Common myeloid progenitor, CD34-positive (primary cell): ENCODE measurements at regions not wholly inside any gene's neighbourhood (a gene's known extent, or its start where the extent isn't known, plus 50 kb on each side); places are given as distances from the start of the nearest gene placed in this dataset.

Experiments used
- CTCF ChIA-PET: fragments of 350-600 bp; sonication (Branson Sonifier 250); formaldehyde crosslinking; loops from one replicate; lab custom pipeline; 2021; ENCODE audit warnings: antibody characterized with exemption; lab: Charles Lee
- POLR2A ChIA-PET: fragments of 350-600 bp; sonication (Branson Sonifier 250); formaldehyde crosslinking; loops from one replicate; lab custom pipeline; 2021; ENCODE audit warnings: antibody characterized with exemption; lab: Charles Lee
- DNase-seq, 3 donors: peaks; one replicate each; pipeline versions ENCODE4 v3.0.0 to v3.0.0-alpha.2; 2013
- H3K27ac ChIP-seq, 2 experiments: 1 replicate in 1 of 2; 2 replicates in 1 of 2; pipeline ENCODE4 v1.7.0; 2013; ENCODE audit warnings: inconsistent platforms in 2 of 2, low read length in 2 of 2, mild to moderate bottlenecking in 2 of 2, low read depth in 1 of 2, moderate library complexity in 1 of 2; ENCODE audit not compliant: severe bottlenecking in 2 of 2, insufficient read depth in 1 of 2, poor library complexity in 1 of 2
- H3K27me3 ChIP-seq, 5 experiments: replicated peaks in 2 of 5; 1 replicate in 3 of 5; 2 replicates in 2 of 5; pipeline versions ENCODE4 v1.6.1 to v1.7.0; 2013; ENCODE audit warnings: low read length in 4 of 5, mild to moderate bottlenecking in 2 of 5, moderate library complexity in 2 of 5, inconsistent platforms in 1 of 5; ENCODE audit not compliant: insufficient read depth in 5 of 5, control insufficient read depth in 4 of 5
- H3K36me3 ChIP-seq, 4 experiments: 1 replicate in 2 of 4; 2 replicates in 2 of 4; pipeline versions ENCODE4 v1.6.1 to v1.7.0; 2013; ENCODE audit warnings: low read length in 3 of 4, control low read depth in 1 of 4, mild to moderate bottlenecking in 1 of 4; ENCODE audit not compliant: control insufficient read depth in 4 of 4, insufficient read depth in 4 of 4
- H3K4me1 ChIP-seq, 4 experiments: 1 replicate in 3 of 4; 2 replicates in 1 of 4; pipeline versions ENCODE4 v1.6.1 to v1.7.1; 2013; ENCODE audit warnings: low read length in 3 of 4, mild to moderate bottlenecking in 3 of 4, control low read depth in 1 of 4, inconsistent platforms in 1 of 4, moderate library complexity in 1 of 4; ENCODE audit not compliant: control insufficient read depth in 4 of 4, insufficient read depth in 4 of 4; ENCODE audit errors: control extremely low read depth in 1 of 4
- H3K4me3 ChIP-seq, 7 experiments: 1 replicate in 4 of 7; 2 replicates in 3 of 7; pipeline versions ENCODE4 v1.5.1 to v1.7.0; 2013; ENCODE audit warnings: mild to moderate bottlenecking in 7 of 7, low read length in 6 of 7, moderate library complexity in 6 of 7, inconsistent platforms in 2 of 7, low read depth in 2 of 7, control low read depth in 1 of 7; ENCODE audit not compliant: insufficient read depth in 4 of 7, control insufficient read depth in 1 of 7; ENCODE audit errors: extremely low read depth in 1 of 7
- H3K9me3 ChIP-seq, 5 experiments: 1 replicate in 4 of 5; 2 replicates in 1 of 5; pipeline versions ENCODE4 v1.6.1 to v1.7.1; 2013; ENCODE audit warnings: low read length in 4 of 5, mild to moderate bottlenecking in 2 of 5, inconsistent platforms in 1 of 5, low read depth in 1 of 5, moderate library complexity in 1 of 5; ENCODE audit not compliant: control insufficient read depth in 4 of 5, insufficient read depth in 2 of 5; ENCODE audit errors: control extremely low read depth in 1 of 5
- WGBS: methylation state at CpG from one replicate; pipeline ENCODE4 v1.1.5; 2013; ENCODE audit not compliant: insufficient coverage; 5-methylcytosine and 5-hydroxymethylcytosine counted together

GRCh38 chr4:44914223-44914622 lies 187.9 kb upstream of the GNPDA2 start:
- ChIA-PET POLR2A (no interaction called here), CTCF (interaction anchor here (1.2 kb wide), 1 partner anchor 12 kb away, joined by 4 read pairs; no protein-coding TSS in a partner anchor)
- Histone ChIP-seq H3K4me3 (no peak overlapping the region), H3K27me3 (no peaks in the 10 kb centered on the region), H3K27ac (no peak overlapping the region), H3K4me1 (peaks cover 0 to 5% (median 2%) of the 10 kb centered on the region in 4 experiments), H3K9me3 (no peaks in the 10 kb centered on the region), H3K36me3 (no peaks in the 10 kb centered on the region)
- peak in 1 of 3 donors; percentile 2 for DNase-seq
- no CpG with 5 or more reads among the region's 1 CpG for WGBS

GRCh38 chr4:44912980-44913379 lies 186.6 kb upstream of the GNPDA2 start:
- ChIA-PET POLR2A (no interaction called here), CTCF (no interaction called here)
- H3K36me3 ChIP-seq, result no peaks in the 10 kb centered on the region
- H3K9me3 ChIP-seq, result no peaks in the 10 kb centered on the region
- no peak for DNase-seq
- WGBS, result 100% methylated on average over 1 of the region's 3 CpGs
- H3K4me1 ChIP-seq, result peaks cover 0 to 5% (median 2%) of the 10 kb centered on the region in 4 experiments
- no peak overlapping the region for H3K27ac ChIP-seq
- no peaks in the 10 kb centered on the region for H3K27me3 ChIP-seq
- H3K4me3 ChIP-seq, result no peak overlapping the region

- POLR2A ChIA-PET, result no interaction called here
- no peaks in the 10 kb centered on the region for H3K27me3 ChIP-seq
- no peaks in the 10 kb centered on the region for H3K4me1 ChIP-seq
- H3K9me3 ChIP-seq, result no peaks in the 10 kb centered on the region
- no peaks in the 10 kb centered on the region for H3K36me3 ChIP-seq
- CTCF ChIA-PET, result no interaction called here
- no peak overlapping the region for H3K4me3 ChIP-seq
- no CpG with 5 or more reads among the region's 1 CpG for WGBS
- no peak for DNase-seq
- H3K27ac ChIP-seq, result no peak overlapping the region
Measured at GRCh38 chr4:44908565-44908964, 182.2 kb upstream of the GNPDA2 start.

- CTCF ChIA-PET, result no interaction called here
- no peaks in the 10 kb centered on the region for H3K4me1 ChIP-seq
- no peak for DNase-seq
- POLR2A ChIA-PET, result no interaction called here
- no peaks in the 10 kb centered on the region for H3K27me3 ChIP-seq
- H3K36me3 ChIP-seq, result no peaks in the 10 kb centered on the region
- H3K9me3 ChIP-seq, result no peaks in the 10 kb centered on the region
- H3K4me3 ChIP-seq, result no peak overlapping the region
- no peak overlapping the region for H3K27ac ChIP-seq
Measured at GRCh38 chr4:44872246-44872645, 145.9 kb upstream of the GNPDA2 start.

- H3K9me3 ChIP-seq, result no peaks in the 10 kb centered on the region
- no peaks in the 10 kb centered on the region for H3K4me1 ChIP-seq
- no peak for DNase-seq
- H3K27me3 ChIP-seq, result no peaks in the 10 kb centered on the region
- WGBS, result 94% methylated on average over 3 of the region's 4 CpGs
- ChIA-PET CTCF (no interaction called here), POLR2A (no interaction called here)
- no peaks in the 10 kb centered on the region for H3K36me3 ChIP-seq
- no peak overlapping the region for H3K4me3 ChIP-seq
- no peak overlapping the region for H3K27ac ChIP-seq
Measured at GRCh38 chr4:44871133-44871532, 144.8 kb upstream of the GNPDA2 start.

- Histone ChIP-seq H3K36me3 (no peaks in the 10 kb centered on the region), H3K27ac (no peak overlapping the region), H3K4me3 (no peak overlapping the region), H3K4me1 (no peaks in the 10 kb centered on the region), H3K27me3 (no peaks in the 10 kb centered on the region), H3K9me3 (no peaks in the 10 kb centered on the region)
- DNase-seq, result no peak
- WGBS, result 94% methylated on average over 2 of the region's 2 CpGs
- ChIA-PET CTCF (no interaction called here), POLR2A (no interaction called here)
Measured at GRCh38 chr4:44869985-44870384, 143.6 kb upstream of the GNPDA2 start.

- CTCF ChIA-PET, result no interaction called here
Measured at GRCh38 chr4:44869222-44869882, 143.0 kb upstream of the GNPDA2 start.

More at GRCh38 chr4:44869222-44869882, 143.0 kb upstream of the GNPDA2 start:
- H3K4me3 ChIP-seq, result no peak overlapping the region
- WGBS, result 100% methylated on average over 2 of the region's 2 CpGs
- H3K36me3 ChIP-seq, result no peaks in the 10 kb centered on the region
- POLR2A ChIA-PET, result no interaction called here
- no peaks in the 10 kb centered on the region for H3K27me3 ChIP-seq
- no peaks in the 10 kb centered on the region for H3K4me1 ChIP-seq
- H3K9me3 ChIP-seq, result no peaks in the 10 kb centered on the region
- H3K27ac ChIP-seq, result no peak overlapping the region
- no peak for DNase-seq
